Endodermal cell (in vitro differentiated cells): ENCODE measurements at regions not wholly inside any gene's neighbourhood (a gene's known extent, or its start where the extent isn't known, plus 50 kb on each side); places are given as distances from the start of the nearest gene placed in this dataset.

Source experiments
- DNase-seq: peaks from one replicate; pipeline ENCODE4 v3.0.0-alpha.2; 2017
- H3K27ac ChIP-seq: 2 replicates; pipeline ENCODE4 v1.5.1; 2013; ENCODE audit warnings: mild to moderate bottlenecking, low read depth, low read length, moderate library complexity
- H3K27me3 ChIP-seq: 2 replicates; pipeline ENCODE4 v1.6.1; 2013; ENCODE audit warnings: mild to moderate bottlenecking, low read length, moderate library complexity; ENCODE audit not compliant: insufficient read depth, control insufficient read depth, poor library complexity, severe bottlenecking
- H3K36me3 ChIP-seq: 2 replicates; pipeline ENCODE4 v1.7.0; 2013; ENCODE audit warnings: mild to moderate bottlenecking, low read length, moderate library complexity; ENCODE audit not compliant: control insufficient read depth, insufficient read depth
- H3K4me1 ChIP-seq: one replicate; pipeline ENCODE4 v1.7.0; 2013; ENCODE audit warnings: low read length; ENCODE audit not compliant: control insufficient read depth, insufficient read depth
- H3K4me3 ChIP-seq: 2 replicates; pipeline ENCODE4 v1.5.1; 2013; ENCODE audit warnings: mild to moderate bottlenecking, low read length, moderate library complexity
- H3K9ac ChIP-seq: 2 replicates; pipeline ENCODE4 v1.6.1; 2013; ENCODE audit warnings: mild to moderate bottlenecking, low read length, moderate library complexity; ENCODE audit not compliant: poor library complexity, severe bottlenecking; ENCODE audit errors: extremely low read depth
- H3K9me3 ChIP-seq: 2 replicates; pipeline ENCODE4 v1.6.1; 2013; ENCODE audit warnings: mild to moderate bottlenecking, low read length, moderate library complexity; ENCODE audit not compliant: control insufficient read depth
- H3K27ac Mint-ChIP-seq: 2 replicates; pipeline ENCODE4 v1.8.0; 2020; ENCODE audit warnings: mixed read lengths
- H3K27me3 Mint-ChIP-seq: 2 replicates; pipeline ENCODE4 v1.8.0; 2021; ENCODE audit warnings: mild to moderate bottlenecking, mixed read lengths; ENCODE audit not compliant: insufficient read depth
- H3K36me3 Mint-ChIP-seq: 2 replicates; pipeline ENCODE4 v1.8.0; 2020; ENCODE audit warnings: low read depth, mixed read lengths
- H3K4me1 Mint-ChIP-seq: 2 replicates; pipeline ENCODE4 v1.8.0; 2020; ENCODE audit warnings: mixed read lengths
- H3K4me3 Mint-ChIP-seq: 2 replicates; pipeline ENCODE4 v1.8.0; 2020; ENCODE audit warnings: mild to moderate bottlenecking, moderate library complexity, mixed read lengths
- H3K9me3 Mint-ChIP-seq: 2 replicates; pipeline ENCODE4 v1.8.0; 2020; ENCODE audit warnings: mild to moderate bottlenecking, mixed read lengths
- WGBS, 2 experiments: methylation state at CpG; one replicate each; pipeline versions ENCODE4 v1.1.5 to v1.1.7; 2013; ENCODE audit warnings: missing lambda C conversion rate in 2 of 2, mixed read lengths in 1 of 2; ENCODE audit not compliant: insufficient coverage in 1 of 2, insufficient read length in 1 of 2; 5-methylcytosine and 5-hydroxymethylcytosine counted together
- TF ChIP-seq, protein P1 (sequence below): fragments of 200-600 bp; sonication (generic); conservative IDR thresholded peaks from 2 replicates; pipeline ENCODE4 v1.5.0; 2021; ENCODE audit warnings: antibody characterized with exemption, mild to moderate bottlenecking

DNA sequence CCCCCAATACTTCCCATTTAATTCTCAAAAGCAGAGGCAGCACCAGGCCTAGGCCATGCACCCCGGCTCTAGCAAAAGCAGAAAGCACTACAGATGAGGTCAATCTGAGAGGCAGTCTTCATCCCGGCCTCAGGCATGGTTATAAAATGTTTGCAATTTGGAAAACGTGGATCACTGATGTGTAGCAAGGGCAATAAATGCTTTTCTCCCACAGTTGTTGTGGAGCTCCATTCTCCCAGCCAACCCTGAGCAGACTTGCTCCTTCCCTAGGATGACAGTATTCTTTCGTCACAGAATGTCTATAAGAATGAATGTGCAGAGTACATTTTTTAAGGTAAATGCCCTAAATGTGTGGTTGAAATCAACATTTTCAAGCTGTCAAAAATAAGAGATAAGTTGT is 157.3 kb upstream of the DAPK1 start:
- no peak overlapping the region for H3K27ac Mint-ChIP-seq
- Histone ChIP-seq H3K9me3 (no peaks in the 10 kb centered on the region), H3K36me3 (no peaks in the 10 kb centered on the region), H3K27ac (no peak overlapping the region), H3K4me3 (no peak overlapping the region), H3K9ac (no peak overlapping the region), H3K27me3 (no peaks in the 10 kb centered on the region), H3K4me1 (peaks cover 3% of the 10 kb centered on the region)
- no peak overlapping the region for H3K4me3 Mint-ChIP-seq
- H3K27me3 Mint-ChIP-seq: peaks cover 15% of the 10 kb centered on the region
- 88 to 89% methylated on average over 1 to 4 of the region's 4 CpGs for WGBS, 2 experiments
- H3K9me3 Mint-ChIP-seq: no peaks in the 10 kb centered on the region
- H3K4me1 Mint-ChIP-seq: peaks cover 30% of the 10 kb centered on the region
- H3K36me3 Mint-ChIP-seq: no peaks in the 10 kb centered on the region
- TF ChIP-seq, protein P1, sequence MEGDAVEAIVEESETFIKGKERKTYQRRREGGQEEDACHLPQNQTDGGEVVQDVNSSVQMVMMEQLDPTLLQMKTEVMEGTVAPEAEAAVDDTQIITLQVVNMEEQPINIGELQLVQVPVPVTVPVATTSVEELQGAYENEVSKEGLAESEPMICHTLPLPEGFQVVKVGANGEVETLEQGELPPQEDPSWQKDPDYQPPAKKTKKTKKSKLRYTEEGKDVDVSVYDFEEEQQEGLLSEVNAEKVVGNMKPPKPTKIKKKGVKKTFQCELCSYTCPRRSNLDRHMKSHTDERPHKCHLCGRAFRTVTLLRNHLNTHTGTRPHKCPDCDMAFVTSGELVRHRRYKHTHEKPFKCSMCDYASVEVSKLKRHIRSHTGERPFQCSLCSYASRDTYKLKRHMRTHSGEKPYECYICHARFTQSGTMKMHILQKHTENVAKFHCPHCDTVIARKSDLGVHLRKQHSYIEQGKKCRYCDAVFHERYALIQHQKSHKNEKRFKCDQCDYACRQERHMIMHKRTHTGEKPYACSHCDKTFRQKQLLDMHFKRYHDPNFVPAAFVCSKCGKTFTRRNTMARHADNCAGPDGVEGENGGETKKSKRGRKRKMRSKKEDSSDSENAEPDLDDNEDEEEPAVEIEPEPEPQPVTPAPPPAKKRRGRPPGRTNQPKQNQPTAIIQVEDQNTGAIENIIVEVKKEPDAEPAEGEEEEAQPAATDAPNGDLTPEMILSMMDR: no peak
- no peak for DNase-seq

DNA sequence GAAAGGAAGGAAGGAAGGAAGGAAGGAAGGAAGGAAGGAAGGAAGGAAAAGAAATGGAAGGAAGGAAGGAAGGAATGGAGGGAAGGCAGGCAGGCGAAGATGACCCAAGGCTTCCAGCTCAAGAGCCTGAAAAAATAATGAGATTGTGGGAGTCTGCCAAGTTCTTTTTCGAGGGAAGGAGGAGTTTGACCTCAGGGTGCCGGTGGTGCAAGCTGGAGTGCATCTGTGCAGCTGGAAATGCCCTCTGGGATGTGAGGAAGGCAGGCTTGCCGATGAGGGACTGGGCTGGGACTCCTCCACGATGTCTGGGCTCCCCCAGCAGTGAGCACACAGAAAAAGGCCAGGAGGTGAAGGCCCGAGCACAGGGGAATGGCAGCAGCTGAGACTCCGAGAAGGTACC is 154.9 kb upstream of the DAPK1 start:
- H3K27ac ChIP-seq: no peak overlapping the region
- H3K9ac ChIP-seq: no peak overlapping the region
- no peak overlapping the region for H3K4me3 ChIP-seq
- no peak for DNase-seq
- no peaks in the 10 kb centered on the region for H3K36me3 ChIP-seq
- peaks cover 15% of the 10 kb centered on the region for H3K27me3 Mint-ChIP-seq
- H3K9me3 Mint-ChIP-seq: no peaks in the 10 kb centered on the region
- H3K4me1 Mint-ChIP-seq: peaks cover 33% of the 10 kb centered on the region
- H3K9me3 ChIP-seq: no peaks in the 10 kb centered on the region
- H3K36me3 Mint-ChIP-seq: no peaks in the 10 kb centered on the region
- H3K4me3 Mint-ChIP-seq: no peak overlapping the region
- H3K27me3 ChIP-seq: no peaks in the 10 kb centered on the region
- no peak overlapping the region for H3K27ac Mint-ChIP-seq
- TF ChIP-seq, protein P1: no peak
- WGBS, 2 experiments: 87 to 95% methylated on average over 6 to 7 of the region's 7 CpGs
- H3K4me1 ChIP-seq: peaks cover 3% of the 10 kb centered on the region

DNA sequence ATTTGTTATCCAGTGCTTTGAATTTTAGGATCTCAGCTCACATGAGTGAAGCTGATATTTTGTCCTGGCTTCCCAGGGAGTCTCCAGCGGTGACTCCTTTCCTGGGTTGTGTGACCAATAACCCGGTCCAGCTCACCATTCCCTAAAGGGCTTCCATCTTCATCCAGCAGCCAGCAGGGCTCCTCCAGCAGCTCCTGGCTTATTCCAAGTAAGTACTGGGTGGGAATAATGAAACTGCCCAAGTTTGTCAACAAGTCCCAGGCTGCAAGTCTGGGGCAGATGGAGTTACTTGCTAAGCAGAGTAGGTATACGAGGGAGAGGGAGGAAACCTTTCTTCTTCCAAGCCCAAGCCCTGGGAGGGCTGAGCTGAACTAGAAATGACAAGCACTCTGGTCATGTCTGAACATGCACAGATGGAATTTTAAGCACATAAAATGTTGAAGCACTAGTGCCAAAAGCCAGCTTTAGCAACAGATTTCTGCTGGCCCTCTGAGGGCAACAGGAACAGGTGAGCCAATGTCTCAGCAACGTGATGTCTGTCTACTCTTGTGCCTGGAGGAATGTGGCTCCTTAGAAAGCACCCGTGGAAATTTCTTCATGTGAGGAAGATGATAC is 153.7 kb upstream of the DAPK1 start:
- H3K4me3 Mint-ChIP-seq: no peak overlapping the region
- Histone ChIP-seq H3K4me3 (no peak overlapping the region), H3K27me3 (no peaks in the 10 kb centered on the region), H3K9ac (no peak overlapping the region), H3K27ac (no peak overlapping the region), H3K4me1 (no peaks in the 10 kb centered on the region), H3K36me3 (no peaks in the 10 kb centered on the region), H3K9me3 (no peaks in the 10 kb centered on the region)
- peaks cover 15% of the 10 kb centered on the region for H3K27me3 Mint-ChIP-seq
- no peak for DNase-seq
- H3K9me3 Mint-ChIP-seq: no peaks in the 10 kb centered on the region
- H3K4me1 Mint-ChIP-seq: peaks cover 22% of the 10 kb centered on the region
- 93 to 96% methylated on average over 5 of the region's 5 CpGs for WGBS, 2 experiments
- TF ChIP-seq, protein P1: no peak
- no peaks in the 10 kb centered on the region for H3K36me3 Mint-ChIP-seq
- no peak overlapping the region for H3K27ac Mint-ChIP-seq
